ENCODE measurements at regions not wholly inside any gene's neighbourhood (a gene's known extent, or its start where the extent isn't known, plus 50 kb on each side); places are given as distances from the start of the nearest gene placed in this dataset.

GRCh38 chr5:18876565-18876964 lies 1111.4 kb downstream of the CDH18 start:
- no peak overlapping the region for H3K4me3 ChIP-seq (ENCODE audit: low read length)
- no peaks in the 10 kb centered on the region for H3K27me3 ChIP-seq (ENCODE audit: control insufficient read depth, low read length)
- H3K79me2 ChIP-seq (ENCODE audit: control insufficient read depth, low read length) = no peaks in the 10 kb centered on the region
- H3K27ac ChIP-seq (ENCODE audit: low read depth, low read length) = no peak overlapping the region
- no peaks in the 10 kb centered on the region for H3F3A ChIP-seq (ENCODE audit: control insufficient read depth, insufficient read depth)
- no peak overlapping the region for H3K4me2 ChIP-seq (ENCODE audit: low read length)
- H3K9me2 ChIP-seq (replicated peaks; ENCODE audit: control insufficient read depth, low read length) = no peaks in the 10 kb centered on the region
- H4K20me1 ChIP-seq (ENCODE audit: control insufficient read depth, insufficient read depth, low read depth, low read length) = no peaks in the 10 kb centered on the region
- H3K36me3 ChIP-seq (ENCODE audit: control insufficient read depth, low read length) = no peaks in the 10 kb centered on the region
- no peaks in the 10 kb centered on the region for H3K4me1 ChIP-seq (ENCODE audit: control insufficient read depth, low read length)
- no peak for TF ChIP-seq CTCF (IDR thresholded peaks at IDR 0.05; ENCODE audit: low read depth, low read length, poor library complexity, severe bottlenecking)
- H3K9me3 ChIP-seq (ENCODE audit: control insufficient read depth, insufficient read depth, low read length) = no peaks in the 10 kb centered on the region

GRCh38 chr5:18881615-18882014 lies 1106.4 kb downstream of the CDH18 start:
- H3K4me1 ChIP-seq (ENCODE audit: control insufficient read depth, low read length) = no peaks in the 10 kb centered on the region
- H3K4me3 ChIP-seq (ENCODE audit: low read length) = no peak overlapping the region
- H3K79me2 ChIP-seq (ENCODE audit: control insufficient read depth, low read length) = no peaks in the 10 kb centered on the region
- H3K27ac ChIP-seq (ENCODE audit: low read depth, low read length) = no peak overlapping the region
- H3K9me2 ChIP-seq (replicated peaks; ENCODE audit: control insufficient read depth, low read length) = no peaks in the 10 kb centered on the region
- no peaks in the 10 kb centered on the region for H4K20me1 ChIP-seq (ENCODE audit: control insufficient read depth, insufficient read depth, low read depth, low read length)
- no peak overlapping the region for H3K4me2 ChIP-seq (ENCODE audit: low read length)
- no peaks in the 10 kb centered on the region for H3K9me3 ChIP-seq (ENCODE audit: control insufficient read depth, insufficient read depth, low read length)
- TF ChIP-seq EZH2phosphoT487 (IDR thresholded peaks at IDR 0.05; ENCODE audit: borderline replicate concordance, low read length) = no peak
- no peak for TF ChIP-seq CTCF (IDR thresholded peaks at IDR 0.05; ENCODE audit: low read depth, low read length, poor library complexity, severe bottlenecking)
- no peaks in the 10 kb centered on the region for H3F3A ChIP-seq (ENCODE audit: control insufficient read depth, insufficient read depth)
- no peaks in the 10 kb centered on the region for H3K27me3 ChIP-seq (ENCODE audit: control insufficient read depth, low read length)
- H3K36me3 ChIP-seq (ENCODE audit: control insufficient read depth, low read length) = no peaks in the 10 kb centered on the region

- Histone ChIP-seq H3K4me1 (ENCODE audit: control insufficient read depth, low read length) (no peaks in the 10 kb centered on the region), H3K27ac (ENCODE audit: low read depth, low read length) (no peak overlapping the region), H3K27me3 (ENCODE audit: control insufficient read depth, low read length) (no peaks in the 10 kb centered on the region), H3K36me3 (ENCODE audit: control insufficient read depth, low read length) (no peaks in the 10 kb centered on the region), H3K9me2 (replicated peaks; ENCODE audit: control insufficient read depth, low read length) (no peaks in the 10 kb centered on the region), H3K4me2 (ENCODE audit: low read length) (no peak overlapping the region), H4K20me1 (ENCODE audit: control insufficient read depth, insufficient read depth, low read depth, low read length) (no peaks in the 10 kb centered on the region), H3F3A (ENCODE audit: control insufficient read depth, insufficient read depth) (no peaks in the 10 kb centered on the region), H3K79me2 (ENCODE audit: control insufficient read depth, low read length) (no peaks in the 10 kb centered on the region), H3K4me3 (ENCODE audit: low read length) (no peak overlapping the region), H3K9me3 (ENCODE audit: control insufficient read depth, insufficient read depth, low read length) (no peaks in the 10 kb centered on the region)
- no peak for TF ChIP-seq CTCF (IDR thresholded peaks at IDR 0.05; ENCODE audit: low read depth, low read length, poor library complexity, severe bottlenecking)
- no peak for TF ChIP-seq EZH2phosphoT487 (IDR thresholded peaks at IDR 0.05; ENCODE audit: borderline replicate concordance, low read length)
Observed at GRCh38 chr5:18882154-18882553, 1105.8 kb downstream of the CDH18 start.

GRCh38 chr5:18888821-18889220 lies 1099.2 kb downstream of the CDH18 start:
- no peaks in the 10 kb centered on the region for H3K79me2 ChIP-seq (ENCODE audit: control insufficient read depth, low read length)
- H3F3A ChIP-seq (ENCODE audit: control insufficient read depth, insufficient read depth) = no peaks in the 10 kb centered on the region
- TF ChIP-seq EZH2phosphoT487 (IDR thresholded peaks at IDR 0.05; ENCODE audit: borderline replicate concordance, low read length) = no peak
- TF ChIP-seq CTCF (IDR thresholded peaks at IDR 0.05; ENCODE audit: low read depth, low read length, poor library complexity, severe bottlenecking) = no peak
- H3K4me3 ChIP-seq (ENCODE audit: low read length) = no peak overlapping the region
- H3K9me2 ChIP-seq (replicated peaks; ENCODE audit: control insufficient read depth, low read length) = no peaks in the 10 kb centered on the region
- no peaks in the 10 kb centered on the region for H3K36me3 ChIP-seq (ENCODE audit: control insufficient read depth, low read length)
- H3K27me3 ChIP-seq (ENCODE audit: control insufficient read depth, low read length) = no peaks in the 10 kb centered on the region
- H4K20me1 ChIP-seq (ENCODE audit: control insufficient read depth, insufficient read depth, low read depth, low read length) = no peaks in the 10 kb centered on the region
- H3K4me1 ChIP-seq (ENCODE audit: control insufficient read depth, low read length) = no peaks in the 10 kb centered on the region
- no peak overlapping the region for H3K4me2 ChIP-seq (ENCODE audit: low read length)
- no peaks in the 10 kb centered on the region for H3K9me3 ChIP-seq (ENCODE audit: control insufficient read depth, insufficient read depth, low read length)
- H3K27ac ChIP-seq (ENCODE audit: low read depth, low read length) = no peak overlapping the region
